Liver (tissue), 8 donors: ENCODE measurements at regions not wholly inside any gene's neighbourhood (a gene's known extent, or its start where the extent isn't known, plus 50 kb on each side); places are given as distances from the start of the nearest gene placed in this dataset.

ENCODE experiments used
- DNase-seq: peaks from one replicate; pipeline ENCODE4 v3.0.0-alpha.2; 2017; ENCODE audit warnings: low spot score
- H3K27ac ChIP-seq, 2 donors: one replicate each; pipeline ENCODE4 v1.7.0; 2013; ENCODE audit warnings: inconsistent platforms in 2 of 2, low read length in 2 of 2, control low read depth in 1 of 2, low read depth in 1 of 2, mild to moderate bottlenecking in 1 of 2
- H3K27me3 ChIP-seq, 4 donors: one replicate each; pipeline versions ENCODE4 v1.6.1 to v1.7.0; 2013; ENCODE audit warnings: low read length in 3 of 4, inconsistent platforms in 1 of 4, mild to moderate bottlenecking in 1 of 4, moderate library complexity in 1 of 4; ENCODE audit not compliant: control insufficient read depth in 4 of 4, insufficient read depth in 4 of 4
- H3K36me3 ChIP-seq, 4 donors: one replicate each; pipeline versions ENCODE4 v1.6.1 to v1.7.0; 2013; ENCODE audit warnings: low read length in 3 of 4, mild to moderate bottlenecking in 3 of 4, low read depth in 1 of 4, moderate library complexity in 1 of 4; ENCODE audit not compliant: control insufficient read depth in 4 of 4, insufficient read depth in 3 of 4
- H3K4me1 ChIP-seq, 4 donors: one replicate each; pipeline versions ENCODE4 v1.6.1 to v1.7.0; 2013; ENCODE audit warnings: low read length in 3 of 4, mild to moderate bottlenecking in 3 of 4, moderate library complexity in 1 of 4; ENCODE audit not compliant: control insufficient read depth in 4 of 4, insufficient read depth in 4 of 4
- H3K4me3 ChIP-seq, 3 donors: one replicate each; pipeline versions ENCODE4 v1.6.1 to v1.7.0; 2013; ENCODE audit warnings: low read length in 3 of 3, control low read depth in 1 of 3, low read depth in 1 of 3, mild to moderate bottlenecking in 1 of 3
- H3K9ac ChIP-seq, 2 donors: one replicate each; pipeline ENCODE4 v1.7.0; 2013; ENCODE audit warnings: low read length in 2 of 2, mild to moderate bottlenecking in 2 of 2, moderate library complexity in 2 of 2, control low read depth in 1 of 2, low read depth in 1 of 2
- H3K9me3 ChIP-seq, 4 donors: one replicate each; pipeline versions ENCODE4 v1.6.1 to v1.7.0; 2013; ENCODE audit warnings: low read length in 3 of 4; ENCODE audit not compliant: control insufficient read depth in 4 of 4
- EGR1 ChIP-seq, 2 donors: IDR thresholded peaks; 2 replicates each; pipeline ENCODE4 v1.6.1; 2016 to 2018; ENCODE audit warnings: antibody characterized with exemption in 2 of 2, low read depth in 2 of 2
- FOXA1 ChIP-seq: IDR thresholded peaks from 2 replicates; pipeline ENCODE4 v1.6.1; 2016; ENCODE audit warnings: antibody characterized with exemption
- FOXA2 ChIP-seq: IDR thresholded peaks from 2 replicates; pipeline ENCODE4 v1.6.1; 2016; ENCODE audit warnings: antibody characterized with exemption
- GABPA ChIP-seq, 2 donors: IDR thresholded peaks in 1 of 2; conservative IDR thresholded peaks in 1 of 2; 2 replicates each; pipeline ENCODE4 v1.6.1; 2016; ENCODE audit warnings: antibody characterized with exemption in 2 of 2, mild to moderate bottlenecking in 1 of 2, moderate library complexity in 1 of 2
- RAD21 ChIP-seq, 2 donors: IDR thresholded peaks; 2 replicates each; pipeline ENCODE4 v1.6.1; 2016; ENCODE audit warnings: antibody characterized with exemption in 2 of 2, mild to moderate bottlenecking in 2 of 2
- TAF1 ChIP-seq: conservative IDR thresholded peaks from 2 replicates; pipeline ENCODE4 v1.6.1; 2016; ENCODE audit warnings: antibody characterized with exemption, mild to moderate bottlenecking
- YY1 ChIP-seq: IDR thresholded peaks from 2 replicates; pipeline ENCODE4 v1.6.1; 2016; ENCODE audit warnings: antibody characterized with exemption, mild to moderate bottlenecking
- WGBS: extraction: QIAGEN DNeasy Blood & Tissue Kit; methylation state at CpG from one replicate; pipeline ENCODE4 v1.1.7; 2013; 5-methylcytosine and 5-hydroxymethylcytosine counted together
- TF ChIP-seq, protein P1 (sequence below): IDR thresholded peaks from 2 replicates; pipeline ENCODE4 v1.6.1; 2016; ENCODE audit warnings: antibody characterized with exemption
- TF ChIP-seq, protein P2 (sequence below): IDR thresholded peaks from 2 replicates; pipeline ENCODE4 v1.6.1; 2016; ENCODE audit warnings: antibody characterized with exemption, mild to moderate bottlenecking
- TF ChIP-seq, protein P3 (sequence below): fragments of 150-350 bp; IDR thresholded peaks from 2 replicates; pipeline ENCODE4 v1.5.1; 2017; ENCODE audit warnings: improper control_type of control experiment, low read depth, low read length; ENCODE audit not compliant: missing input control
- donor health status: healthy.
- donor health status: healthy.
- donor health status: healthy.
- donor health status: healthy.
- donor health status: healthy.

DNA sequence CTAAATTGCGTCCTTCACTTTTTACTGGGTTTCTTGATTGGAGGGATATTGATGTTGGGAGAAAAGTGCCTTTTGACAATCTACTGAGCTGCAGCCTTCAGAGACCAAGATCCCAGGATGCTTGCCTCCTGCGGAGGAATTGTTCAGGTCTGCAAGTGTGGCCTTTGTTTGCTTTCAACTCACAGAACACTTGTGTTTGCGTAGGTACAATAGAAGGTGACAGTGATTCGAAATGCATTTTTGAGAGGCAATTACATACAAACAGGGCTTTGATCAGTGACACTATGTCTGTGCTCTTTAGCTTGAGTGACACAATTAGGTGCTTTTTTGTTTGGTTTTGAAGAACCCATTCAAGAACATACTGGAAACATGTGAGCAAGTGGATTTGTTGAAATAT, 600.6 kb downstream of the QKI start:
- WGBS: 76% methylated on average over 4 of the region's 4 CpGs
- no peak for DNase-seq
- Histone ChIP-seq H3K27me3 (no peaks in the 10 kb centered on the region), H3K36me3 (no peaks in the 10 kb centered on the region), H3K9ac (no peak overlapping the region), H3K4me1 (no peaks in the 10 kb centered on the region), H3K27ac (no peak overlapping the region), H3K4me3 (no peak overlapping the region), H3K9me3 (no peaks in the 10 kb centered on the region)
- no peak for TF ChIP-seq EGR1 (IDR thresholded peaks at IDR 0.05; ENCODE audit: low read depth in 2 of 2)
- no peak for TF ChIP-seq YY1
- TF ChIP-seq FOXA2: no peak
- TF ChIP-seq RAD21 (IDR thresholded peaks at IDR 0.05): no peak
- TF ChIP-seq, protein P1, sequence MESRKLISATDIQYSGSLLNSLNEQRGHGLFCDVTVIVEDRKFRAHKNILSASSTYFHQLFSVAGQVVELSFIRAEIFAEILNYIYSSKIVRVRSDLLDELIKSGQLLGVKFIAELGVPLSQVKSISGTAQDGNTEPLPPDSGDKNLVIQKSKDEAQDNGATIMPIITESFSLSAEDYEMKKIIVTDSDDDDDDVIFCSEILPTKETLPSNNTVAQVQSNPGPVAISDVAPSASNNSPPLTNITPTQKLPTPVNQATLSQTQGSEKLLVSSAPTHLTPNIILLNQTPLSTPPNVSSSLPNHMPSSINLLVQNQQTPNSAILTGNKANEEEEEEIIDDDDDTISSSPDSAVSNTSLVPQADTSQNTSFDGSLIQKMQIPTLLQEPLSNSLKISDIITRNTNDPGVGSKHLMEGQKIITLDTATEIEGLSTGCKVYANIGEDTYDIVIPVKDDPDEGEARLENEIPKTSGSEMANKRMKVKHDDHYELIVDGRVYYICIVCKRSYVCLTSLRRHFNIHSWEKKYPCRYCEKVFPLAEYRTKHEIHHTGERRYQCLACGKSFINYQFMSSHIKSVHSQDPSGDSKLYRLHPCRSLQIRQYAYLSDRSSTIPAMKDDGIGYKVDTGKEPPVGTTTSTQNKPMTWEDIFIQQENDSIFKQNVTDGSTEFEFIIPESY: no peak
- TF ChIP-seq, protein P2, sequence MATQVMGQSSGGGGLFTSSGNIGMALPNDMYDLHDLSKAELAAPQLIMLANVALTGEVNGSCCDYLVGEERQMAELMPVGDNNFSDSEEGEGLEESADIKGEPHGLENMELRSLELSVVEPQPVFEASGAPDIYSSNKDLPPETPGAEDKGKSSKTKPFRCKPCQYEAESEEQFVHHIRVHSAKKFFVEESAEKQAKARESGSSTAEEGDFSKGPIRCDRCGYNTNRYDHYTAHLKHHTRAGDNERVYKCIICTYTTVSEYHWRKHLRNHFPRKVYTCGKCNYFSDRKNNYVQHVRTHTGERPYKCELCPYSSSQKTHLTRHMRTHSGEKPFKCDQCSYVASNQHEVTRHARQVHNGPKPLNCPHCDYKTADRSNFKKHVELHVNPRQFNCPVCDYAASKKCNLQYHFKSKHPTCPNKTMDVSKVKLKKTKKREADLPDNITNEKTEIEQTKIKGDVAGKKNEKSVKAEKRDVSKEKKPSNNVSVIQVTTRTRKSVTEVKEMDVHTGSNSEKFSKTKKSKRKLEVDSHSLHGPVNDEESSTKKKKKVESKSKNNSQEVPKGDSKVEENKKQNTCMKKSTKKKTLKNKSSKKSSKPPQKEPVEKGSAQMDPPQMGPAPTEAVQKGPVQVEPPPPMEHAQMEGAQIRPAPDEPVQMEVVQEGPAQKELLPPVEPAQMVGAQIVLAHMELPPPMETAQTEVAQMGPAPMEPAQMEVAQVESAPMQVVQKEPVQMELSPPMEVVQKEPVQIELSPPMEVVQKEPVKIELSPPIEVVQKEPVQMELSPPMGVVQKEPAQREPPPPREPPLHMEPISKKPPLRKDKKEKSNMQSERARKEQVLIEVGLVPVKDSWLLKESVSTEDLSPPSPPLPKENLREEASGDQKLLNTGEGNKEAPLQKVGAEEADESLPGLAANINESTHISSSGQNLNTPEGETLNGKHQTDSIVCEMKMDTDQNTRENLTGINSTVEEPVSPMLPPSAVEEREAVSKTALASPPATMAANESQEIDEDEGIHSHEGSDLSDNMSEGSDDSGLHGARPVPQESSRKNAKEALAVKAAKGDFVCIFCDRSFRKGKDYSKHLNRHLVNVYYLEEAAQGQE: no peak
- no peak for TF ChIP-seq FOXA1

DNA sequence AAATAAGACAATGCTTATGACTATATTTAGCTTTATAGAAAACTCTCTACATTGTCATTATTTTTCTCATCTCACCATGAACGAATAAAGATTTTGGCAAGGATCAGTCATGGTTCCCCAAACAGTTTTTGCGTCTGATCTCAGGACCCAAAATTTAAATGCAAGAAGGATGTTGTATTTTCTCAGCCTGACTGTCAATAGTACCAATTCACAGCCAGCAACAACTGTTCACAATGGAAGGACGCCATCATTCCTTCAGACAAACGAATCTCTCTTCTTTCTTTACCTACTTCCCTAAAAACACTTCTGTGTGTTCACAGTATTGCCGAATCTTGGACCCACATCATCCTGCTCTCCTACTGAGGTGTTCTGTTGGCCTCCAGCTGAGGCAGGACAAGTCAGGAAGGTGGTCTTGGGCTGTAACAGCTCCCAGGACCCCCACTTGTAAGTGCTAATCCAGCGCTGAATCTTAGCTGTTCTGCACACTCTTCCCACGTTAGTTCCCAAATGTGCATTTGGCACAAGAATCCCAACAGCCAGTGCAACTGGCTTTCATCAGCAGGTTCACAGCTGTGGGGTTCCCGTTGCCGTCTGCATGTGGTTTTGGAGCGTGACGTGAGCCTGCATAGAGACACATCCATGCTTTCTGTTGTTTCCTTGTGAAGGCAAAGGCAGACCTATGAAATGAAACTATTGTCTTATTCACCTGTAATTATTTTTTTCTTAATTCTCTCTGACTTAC, 600.0 kb downstream of the QKI start:
- Histone ChIP-seq H3K9ac (no peak overlapping the region), H3K9me3 (no peaks in the 10 kb centered on the region), H3K27me3 (no peaks in the 10 kb centered on the region), H3K4me3 (no peak overlapping the region), H3K36me3 (no peaks in the 10 kb centered on the region), H3K4me1 (no peaks in the 10 kb centered on the region), H3K27ac (no peak overlapping the region)
- no peak for DNase-seq
- TF ChIP-seq GABPA (IDR thresholded peaks at IDR 0.05 in 1 of 2, conservative IDR thresholded peaks at IDR 0.05 in 1 of 2) (no peak), TAF1 (no peak), EGR1 (IDR thresholded peaks at IDR 0.05; ENCODE audit: low read depth in 2 of 2) (no peak)
- TF ChIP-seq, protein P3, sequence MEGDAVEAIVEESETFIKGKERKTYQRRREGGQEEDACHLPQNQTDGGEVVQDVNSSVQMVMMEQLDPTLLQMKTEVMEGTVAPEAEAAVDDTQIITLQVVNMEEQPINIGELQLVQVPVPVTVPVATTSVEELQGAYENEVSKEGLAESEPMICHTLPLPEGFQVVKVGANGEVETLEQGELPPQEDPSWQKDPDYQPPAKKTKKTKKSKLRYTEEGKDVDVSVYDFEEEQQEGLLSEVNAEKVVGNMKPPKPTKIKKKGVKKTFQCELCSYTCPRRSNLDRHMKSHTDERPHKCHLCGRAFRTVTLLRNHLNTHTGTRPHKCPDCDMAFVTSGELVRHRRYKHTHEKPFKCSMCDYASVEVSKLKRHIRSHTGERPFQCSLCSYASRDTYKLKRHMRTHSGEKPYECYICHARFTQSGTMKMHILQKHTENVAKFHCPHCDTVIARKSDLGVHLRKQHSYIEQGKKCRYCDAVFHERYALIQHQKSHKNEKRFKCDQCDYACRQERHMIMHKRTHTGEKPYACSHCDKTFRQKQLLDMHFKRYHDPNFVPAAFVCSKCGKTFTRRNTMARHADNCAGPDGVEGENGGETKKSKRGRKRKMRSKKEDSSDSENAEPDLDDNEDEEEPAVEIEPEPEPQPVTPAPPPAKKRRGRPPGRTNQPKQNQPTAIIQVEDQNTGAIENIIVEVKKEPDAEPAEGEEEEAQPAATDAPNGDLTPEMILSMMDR: no peak
- WGBS: 76% methylated on average over 11 of the region's 11 CpGs
